Gastroesophageal sphincter (tissue), 3 donors: ENCODE measurements at regions not wholly inside any gene's neighbourhood (a gene's known extent, or its start where the extent isn't known, plus 50 kb on each side); places are given as distances from the start of the nearest gene placed in this dataset.
"Not testable (repeated sequence)": the region's sequence is repeated elsewhere in the genome, so short reads cannot be mapped to it uniquely, and the experiment has no call there.

Experiments
- CTCF ChIP-seq, 4 experiments: fragments of 200-600 bp in 2 of 4; fragments of 450-650 bp in 2 of 4; sonication (generic) in 1 of 4; IDR thresholded peaks; one replicate each; pipeline ENCODE4 v1.5.1; 2017 to 2019; ENCODE audit warnings: antibody characterized with exemption in 4 of 4, mild to moderate bottlenecking in 2 of 4, moderate library complexity in 2 of 4
- EP300 ChIP-seq: sonication (generic); formaldehyde crosslinking; IDR thresholded peaks from one replicate; pipeline ENCODE4 v1.6.1; 2017; ENCODE audit warnings: antibody characterized with exemption, mild to moderate bottlenecking

GRCh38 chr22:12613907-12614306 lies 2914.1 kb upstream of the OR11H1 start:
- TF ChIP-seq EP300; CTCF (IDR thresholded peaks at IDR 0.05): not testable (repeated sequence)
